Right lobe of liver (tissue), 6 donors: ENCODE measurements at regions not wholly inside any gene's neighbourhood (a gene's known extent, or its start where the extent isn't known, plus 50 kb on each side); places are given as distances from the start of the nearest gene placed in this dataset.

Experiments used
- ATAC-seq, 4 donors: fragments of 200-7000 bp; cut with Tn5 transposase; one replicate each; pipeline ENCODE4 v1.9.1; 2020; ENCODE audit warnings: mild to moderate bottlenecking in 4 of 4, moderate library complexity in 4 of 4
- DNase-seq, 3 donors: peaks; one replicate each; pipeline ENCODE4 v3.0.0-alpha.2; 2020
- H3K27ac ChIP-seq, 3 donors: fragments of 200-600 bp; one replicate each; pipeline ENCODE4 v1.8.0; 2022
- H3K27me3 ChIP-seq, 2 donors: fragments of 200-600 bp; one replicate each; pipeline ENCODE4 v1.8.0; 2022
- H3K36me3 ChIP-seq, 4 donors: fragments of 200-600 bp; sonication (generic) in 1 of 4; one replicate each; pipeline versions ENCODE4 v1.5.1 to v1.8.0; 2017 to 2022; ENCODE audit warnings: control low read depth in 1 of 4
- H3K4me1 ChIP-seq, 4 donors: fragments of 200-600 bp; sonication (generic) in 1 of 4; one replicate each; pipeline versions ENCODE4 v1.5.1 to v1.8.0; 2017 to 2022; ENCODE audit warnings: control low read depth in 1 of 4
- H3K4me3 ChIP-seq, 3 donors: fragments of 200-600 bp; one replicate each; pipeline ENCODE4 v1.8.0; 2022
- H3K9me3 ChIP-seq, 4 donors: fragments of 200-600 bp; sonication (generic) in 1 of 4; one replicate each; pipeline versions ENCODE4 v1.5.1 to v1.8.0; 2017 to 2022; ENCODE audit warnings: control low read depth in 1 of 4
- CTCF ChIP-seq, 4 donors: fragments of 200-600 bp in 3 of 4; fragments of 450-650 bp in 1 of 4; IDR thresholded peaks; one replicate each; pipeline versions ENCODE4 v1.5.1 to v1.8.0; 2016 to 2022; ENCODE audit warnings: antibody characterized with exemption in 4 of 4, mild to moderate bottlenecking in 2 of 4
- POLR2A ChIP-seq: fragments of 450-650 bp; IDR thresholded peaks from one replicate; pipeline ENCODE4 v1.6.1; 2017; ENCODE audit warnings: antibody characterized with exemption, mild to moderate bottlenecking
- WGBS: methylation state at CpG from one replicate; pipeline ENCODE4 v1.1.6; 2018; ENCODE audit warnings: low coverage, low lambda C conversion rate; ENCODE audit not compliant: insufficient coverage; ENCODE audit errors: missing lambda C conversion rate; 5-methylcytosine and 5-hydroxymethylcytosine counted together
- intact Hi-C, 2 donors: fragments of 100-400 bp; cut with DNase I; formaldehyde crosslinking; loops; one replicate each; pipeline versions ENCODE4 v1.11.2 to v1.14.1; 2022
- donor health status: DM: no; HTN: yes; CAD: no.
- donor health status: DM: no; HTN: no; CAD: no.
- donor health status: DM: no; HTN: no; CAD: no.
- donor health status: DM: no; HTN: yes; CAD: no.
- donor health status: DM: no; HTN: yes; CAD: no.

GRCh38 chr13:63864171-63864902 lies 2448.7 kb upstream of the PCDH20 start:
- intact Hi-C loops: no loop called here
- Histone ChIP-seq H3K9me3 (no peaks in the 10 kb centered on the region), H3K36me3 (no peaks in the 10 kb centered on the region), H3K4me3 (no peak overlapping the region), H3K27ac (no peak overlapping the region), H3K27me3 (no peaks in the 10 kb centered on the region), H3K4me1 (no peaks in the 10 kb centered on the region)
- TF ChIP-seq CTCF (IDR thresholded peaks at IDR 0.05) (no peak), POLR2A (no peak)
- ATAC-seq: no peak
- WGBS: 41% methylated on average over 3 of the region's 3 CpGs
- no peak for DNase-seq

GRCh38 chr13:63855457-63856118 lies 2439.9 kb upstream of the PCDH20 start:
- intact Hi-C loops: no loop called here
- Histone ChIP-seq H3K27ac (no peak overlapping the region), H3K27me3 (no peaks in the 10 kb centered on the region), H3K9me3 (no peaks in the 10 kb centered on the region), H3K36me3 (no peaks in the 10 kb centered on the region), H3K4me3 (no peak overlapping the region), H3K4me1 (no peaks in the 10 kb centered on the region)
- DNase-seq (no peak), ATAC-seq (no peak)
- TF ChIP-seq POLR2A (no peak), CTCF (IDR thresholded peaks at IDR 0.05) (no peak)
- WGBS: 37% methylated on average over 7 of the region's 7 CpGs

- no peak for ATAC-seq
- H3K36me3 ChIP-seq: no peaks in the 10 kb centered on the region
- no peaks in the 10 kb centered on the region for H3K4me1 ChIP-seq
- no peak for TF ChIP-seq CTCF (IDR thresholded peaks at IDR 0.05)
- TF ChIP-seq POLR2A: no peak
- no peaks in the 10 kb centered on the region for H3K27me3 ChIP-seq
- H3K4me3 ChIP-seq: no peak overlapping the region
- DNase-seq: no peak
- no peak overlapping the region for H3K27ac ChIP-seq
- WGBS: 62% methylated on average over 2 of the region's 2 CpGs
- intact Hi-C loops: no loop called here
- H3K9me3 ChIP-seq: no peaks in the 10 kb centered on the region
Observed at GRCh38 chr13:63853816-63854215, 2438.2 kb upstream of the PCDH20 start.

GRCh38 chr13:63851526-63851925 lies 2435.9 kb upstream of the PCDH20 start:
- no peak for DNase-seq
- TF ChIP-seq POLR2A (no peak), CTCF (IDR thresholded peaks at IDR 0.05) (no peak)
- 79% methylated on average over 2 of the region's 2 CpGs for WGBS

More at GRCh38 chr13:63851526-63851925, 2435.9 kb upstream of the PCDH20 start:
- ATAC-seq: no peak
- no peaks in the 10 kb centered on the region for H3K4me1 ChIP-seq
- no peaks in the 10 kb centered on the region for H3K9me3 ChIP-seq
- no peak overlapping the region for H3K27ac ChIP-seq
- no peaks in the 10 kb centered on the region for H3K27me3 ChIP-seq
- no peak overlapping the region for H3K4me3 ChIP-seq
- no peaks in the 10 kb centered on the region for H3K36me3 ChIP-seq
- intact Hi-C loops: no loop called here
